Heart right ventricle (tissue), 16 donors: ENCODE measurements at regions not wholly inside any gene's neighbourhood (a gene's known extent, or its start where the extent isn't known, plus 50 kb on each side); places are given as distances from the start of the nearest gene placed in this dataset.
A peak's percentile ranks its signal among the peaks of the same experiment; 100 is the strongest.
"Not testable (repeated sequence)": the region's sequence is repeated elsewhere in the genome, so short reads cannot be mapped to it uniquely, and the experiment has no call there.

Experiments
- ATAC-seq, 8 donors: fragments of 200-7000 bp; cut with Tn5 transposase; one replicate each; pipeline ENCODE4 v1.9.1; 2020; ENCODE audit warnings: mild to moderate bottlenecking in 8 of 8, moderate library complexity in 8 of 8, moderate number of reproducible peaks in 1 of 8
- DNase-seq, 2 donors: peaks; one replicate each; pipeline ENCODE4 v3.0.0-alpha.2; 2020
- H3K27ac ChIP-seq, 10 donors: fragments of 200-600 bp; sonication (generic) in 2 of 10; one replicate each; pipeline versions ENCODE4 v1.5.0 to v1.8.0; 2020 to 2022; ENCODE audit warnings: mild to moderate bottlenecking in 3 of 10
- H3K27me3 ChIP-seq, 7 donors: fragments of 200-600 bp; one replicate each; pipeline ENCODE4 v1.8.0; 2021 to 2022; ENCODE audit warnings: mild to moderate bottlenecking in 2 of 7
- H3K36me3 ChIP-seq, 9 donors: fragments of 200-600 bp; sonication (generic) in 1 of 9; one replicate each; pipeline versions ENCODE4 v1.5.0 to v1.8.0; 2020 to 2022; ENCODE audit warnings: mild to moderate bottlenecking in 2 of 9
- H3K4me1 ChIP-seq, 9 donors: fragments of 200-600 bp; sonication (generic) in 1 of 9; one replicate each; pipeline versions ENCODE4 v1.5.0 to v1.8.0; 2020 to 2022; ENCODE audit warnings: mild to moderate bottlenecking in 4 of 9
- H3K4me3 ChIP-seq, 10 donors: fragments of 200-600 bp; sonication (generic) in 2 of 10; one replicate each; pipeline versions ENCODE4 v1.5.0 to v1.8.0; 2020 to 2022; ENCODE audit warnings: mild to moderate bottlenecking in 7 of 10, moderate library complexity in 2 of 10
- H3K9me3 ChIP-seq, 11 donors: fragments of 200-600 bp in 10 of 11; sonication (generic) in 2 of 11; one replicate each; pipeline versions ENCODE4 v1.5.0 to v1.8.0; 2013 to 2022; ENCODE audit warnings: mild to moderate bottlenecking in 2 of 11, control low read depth in 1 of 11, moderate library complexity in 1 of 11
- WGBS, 2 donors: extraction: QIAGEN DNeasy Blood & Tissue Kit; methylation state at CpG; one replicate each; pipeline ENCODE4 v1.1.7; 2013; ENCODE audit warnings: inconsistent platforms in 1 of 2; 5-methylcytosine and 5-hydroxymethylcytosine counted together
- intact Hi-C, 10 donors: fragments of 100-400 bp; cut with DNase I; formaldehyde crosslinking; loops; one replicate each; pipeline versions ENCODE4 v1.11.1 to v1.14.2; 2022
- TF ChIP-seq, protein P1 (sequence below), 9 donors: fragments of 200-600 bp; sonication (generic) in 2 of 9; IDR thresholded peaks; one replicate each; pipeline versions ENCODE4 v1.5.0 to v1.8.0; 2021 to 2022; ENCODE audit warnings: antibody characterized with exemption in 9 of 9, mild to moderate bottlenecking in 5 of 9, moderate library complexity in 1 of 9
- donor health status: Arrhythmogenic right ventricular cardiomyopathy.
- donor health status: ischemic (EF 13 %, LVEDD 7.1; RV severe dilation, severe dysfunction).
- donor health status: healthy with polysubstance abuse.
- donor health status: DM: no; HTN: yes; CAD: no.
- donor health status: DM: no; HTN: no; CAD: no.
- donor health status: ischemic (EF 25% LVEDD 6.9; RV normal size, moderate dysfunction).
- donor health status: ischemic (EF 25% LVEDD 5.7; RV mildly dilated, moderate dysfunction).
- donor health status: healthy.
- donor health status: DM: yes; HTN: yes; CAD: no.
- donor health status: Ischemic cardiomyopathy.
- donor health status: ischemic (EF 35%, LVEDD 5.7; RV mildly dilated, moderate dysfunction).
- donor health status: nonischemic (EF 11% LVEDD 7.7; RV severe dilation, severe dysfunction).
- donor health status: DM: yes; HTN: yes; CAD: no.
- donor health status: PGD.
- donor health status: ischemic (EF 29% LVEDD 5.4; RV normal size, mild dysfunction).
- donor health status: nonischemic (EF 23%, LVEDD 6.1; RV moderate dilation, normal function).

DNA sequence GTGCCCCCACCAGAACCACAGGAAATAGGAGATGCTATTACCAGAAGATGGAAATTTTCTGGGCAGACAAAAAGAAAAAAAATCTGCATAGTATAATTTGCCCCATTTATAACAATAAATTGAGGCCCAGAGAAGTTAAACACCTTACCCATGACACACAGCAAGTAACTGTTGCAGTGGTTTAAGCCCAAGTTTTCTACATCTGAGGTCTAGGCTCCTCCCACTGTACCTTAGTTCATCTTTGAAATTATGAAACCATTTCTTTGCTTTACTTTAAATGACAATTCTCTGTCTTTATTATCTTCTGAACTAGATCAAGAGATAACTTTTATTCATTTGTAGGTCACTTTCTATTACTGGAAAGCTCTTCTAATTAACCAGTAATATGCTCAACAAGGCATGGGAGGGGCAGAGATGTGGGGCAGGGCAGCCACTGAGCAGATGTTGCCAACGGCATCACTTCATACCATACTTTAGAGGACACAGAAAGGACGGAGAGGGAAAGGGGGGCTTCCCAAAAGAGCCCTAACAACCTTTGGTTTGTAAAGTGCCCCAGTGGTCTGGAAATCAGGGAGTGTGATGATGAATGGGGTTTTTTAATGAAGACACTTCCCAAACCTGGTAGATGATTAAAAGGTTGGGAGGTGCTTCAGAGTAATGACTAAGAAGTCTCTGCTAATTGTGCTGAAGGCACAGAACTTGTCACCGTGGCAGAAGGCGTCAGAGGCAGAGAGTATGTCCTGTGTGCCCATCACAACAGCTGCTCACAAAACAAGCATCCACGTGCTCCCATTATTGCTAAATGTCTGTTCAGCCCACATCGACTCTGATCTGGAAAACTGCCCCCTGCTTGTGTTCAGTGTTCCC is 342.5 kb downstream of the SHQ1 start:
- no peaks in the 10 kb centered on the region for H3K9me3 ChIP-seq
- TF ChIP-seq, protein P1, sequence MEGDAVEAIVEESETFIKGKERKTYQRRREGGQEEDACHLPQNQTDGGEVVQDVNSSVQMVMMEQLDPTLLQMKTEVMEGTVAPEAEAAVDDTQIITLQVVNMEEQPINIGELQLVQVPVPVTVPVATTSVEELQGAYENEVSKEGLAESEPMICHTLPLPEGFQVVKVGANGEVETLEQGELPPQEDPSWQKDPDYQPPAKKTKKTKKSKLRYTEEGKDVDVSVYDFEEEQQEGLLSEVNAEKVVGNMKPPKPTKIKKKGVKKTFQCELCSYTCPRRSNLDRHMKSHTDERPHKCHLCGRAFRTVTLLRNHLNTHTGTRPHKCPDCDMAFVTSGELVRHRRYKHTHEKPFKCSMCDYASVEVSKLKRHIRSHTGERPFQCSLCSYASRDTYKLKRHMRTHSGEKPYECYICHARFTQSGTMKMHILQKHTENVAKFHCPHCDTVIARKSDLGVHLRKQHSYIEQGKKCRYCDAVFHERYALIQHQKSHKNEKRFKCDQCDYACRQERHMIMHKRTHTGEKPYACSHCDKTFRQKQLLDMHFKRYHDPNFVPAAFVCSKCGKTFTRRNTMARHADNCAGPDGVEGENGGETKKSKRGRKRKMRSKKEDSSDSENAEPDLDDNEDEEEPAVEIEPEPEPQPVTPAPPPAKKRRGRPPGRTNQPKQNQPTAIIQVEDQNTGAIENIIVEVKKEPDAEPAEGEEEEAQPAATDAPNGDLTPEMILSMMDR (IDR thresholded peaks at IDR 0.05): no peak
- H3K27ac ChIP-seq: no peak overlapping the region
- peaks cover 0 to 5% (median 0%) of the 10 kb centered on the region in 7 donors for H3K27me3 ChIP-seq
- 78 to 82% methylated on average over 6 of the region's 6 CpGs for WGBS, 2 donors
- ATAC-seq (no peak), DNase-seq (no peak)
- H3K36me3 ChIP-seq: no peaks in the 10 kb centered on the region
- H3K4me3 ChIP-seq: no peak overlapping the region
- intact Hi-C loops: no loop called here
- H3K4me1 ChIP-seq: no peaks in the 10 kb centered on the region

DNA sequence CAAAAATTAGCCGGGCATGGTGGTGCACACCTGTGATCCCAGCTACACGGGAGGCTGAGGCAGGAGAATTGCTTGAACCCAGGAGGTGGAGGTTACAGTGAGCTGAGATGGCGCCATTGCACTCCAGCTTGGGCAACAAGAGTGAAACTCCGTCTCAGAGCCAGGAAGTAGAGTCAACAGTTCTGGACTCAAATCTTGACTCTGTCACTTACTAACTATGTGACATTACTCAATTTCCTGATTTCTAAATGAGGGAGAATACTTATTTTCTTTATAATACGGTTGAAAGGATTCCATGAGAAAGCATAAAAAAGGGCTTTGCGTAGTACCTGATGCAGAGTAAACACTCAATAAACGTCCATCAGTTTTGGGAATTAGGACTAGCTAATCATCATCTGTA is 350.7 kb downstream of the SHQ1 start:
- intact Hi-C loops: loop anchor here in 1 of 10 donors (10.0 kb wide), 1 partner anchor 443 kb away; no protein-coding TSS in a partner anchor
- not testable (repeated sequence) for H3K36me3 ChIP-seq, ATAC-seq, H3K27me3 ChIP-seq, H3K4me3 ChIP-seq, DNase-seq
- peaks cover 0 to 12% (median 0%) of the 10 kb centered on the region in 11 donors for H3K9me3 ChIP-seq
- WGBS, 2 donors: 80 to 88% methylated on average over 7 of the region's 7 CpGs
- H3K4me1 ChIP-seq: peaks cover 0 to 17% (median 0%) of the 10 kb centered on the region in 9 donors
- peak overlapping the region in 1 of 10 donors; percentile 63 for H3K27ac ChIP-seq

DNA sequence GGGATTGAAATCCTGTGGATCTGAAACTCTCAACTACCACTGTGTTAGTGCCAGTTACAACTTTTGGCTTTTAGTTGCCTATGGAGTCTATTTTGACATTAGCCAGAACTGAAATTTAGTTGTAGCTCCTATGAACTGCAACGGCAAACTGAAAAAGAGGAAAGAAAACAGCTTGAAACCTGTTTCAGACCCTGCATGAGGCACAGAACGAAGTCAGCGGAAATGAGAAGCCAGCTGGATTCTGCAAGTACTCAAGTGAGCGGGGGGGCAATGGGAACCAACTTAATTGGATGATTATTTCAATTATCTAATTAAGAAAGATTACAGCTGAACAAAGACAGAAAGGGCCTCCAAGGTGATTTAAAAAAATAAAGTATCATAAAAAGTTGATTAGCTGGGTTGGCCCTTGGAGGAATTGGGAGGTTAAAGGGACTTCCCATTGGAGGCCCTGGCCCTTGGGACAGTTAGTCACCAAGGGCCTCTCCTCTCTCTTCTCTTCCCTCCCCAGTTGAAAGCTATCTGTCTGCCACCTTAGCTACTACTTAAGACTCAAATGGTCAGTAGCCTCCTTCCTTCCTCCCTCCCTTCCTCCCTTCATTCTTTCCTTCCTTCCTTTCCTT is 352.1 kb downstream of the SHQ1 start:
- peaks cover 0 to 21% (median 5%) of the 10 kb centered on the region in 9 donors for H3K4me1 ChIP-seq
- no peaks in the 10 kb centered on the region for H3K36me3 ChIP-seq
- ATAC-seq (no peak), DNase-seq (no peak)
- WGBS, 2 donors: 57 to 65% methylated on average over 4 of the region's 4 CpGs
- H3K27ac ChIP-seq: peak overlapping the region in 1 of 10 donors; percentile 11
- peaks cover 0 to 12% (median 0%) of the 10 kb centered on the region in 11 donors for H3K9me3 ChIP-seq
- intact Hi-C loops: loop anchor here in 1 of 10 donors (10.0 kb wide), 1 partner anchor 441 kb away; no protein-coding TSS in a partner anchor
- H3K27me3 ChIP-seq: no peaks in the 10 kb centered on the region
- TF ChIP-seq, protein P1 (IDR thresholded peaks at IDR 0.05): no peak
- no peak overlapping the region for H3K4me3 ChIP-seq

- intact Hi-C loops: loop anchor here in 1 of 10 donors (10.0 kb wide), 1 partner anchor 440 kb away; no protein-coding TSS in a partner anchor
- WGBS, 2 donors: 61 to 66% methylated on average over 2 of the region's 2 CpGs
- H3K27me3 ChIP-seq: no peaks in the 10 kb centered on the region
- TF ChIP-seq, protein P1 (IDR thresholded peaks at IDR 0.05): no peak
- ATAC-seq: no peak
- no peaks in the 10 kb centered on the region for H3K36me3 ChIP-seq
- no peak overlapping the region for H3K4me3 ChIP-seq
- no peak overlapping the region for H3K27ac ChIP-seq
- no peak for DNase-seq
- H3K9me3 ChIP-seq: peaks cover 0 to 12% (median 0%) of the 10 kb centered on the region in 11 donors
- H3K4me1 ChIP-seq: peaks cover 0 to 29% (median 5%) of the 10 kb centered on the region in 9 donors
Measured at GRCh38 chr3:72494626-72495025, 353.6 kb downstream of the SHQ1 start.
